HUES6 (cell line): ENCODE measurements at regions not wholly inside any gene's neighbourhood (a gene's known extent, or its start where the extent isn't known, plus 50 kb on each side); places are given as distances from the start of the nearest gene placed in this dataset.
"Not testable (repeated sequence)": the region's sequence is repeated elsewhere in the genome, so short reads cannot be mapped to it uniquely, and the experiment has no call there.

Source experiments
- H3K27ac ChIP-seq: 2 replicates; pipeline ENCODE4 v1.7.0; 2013; ENCODE audit warnings: low read depth, mild to moderate bottlenecking, low read length, inconsistent platforms
- H3K27me3 ChIP-seq: 2 replicates; pipeline ENCODE4 v1.6.1; 2013; ENCODE audit warnings: low read length; ENCODE audit not compliant: control insufficient read depth, insufficient read depth
- H3K36me3 ChIP-seq: 2 replicates; pipeline ENCODE4 v1.6.1; 2013; ENCODE audit warnings: low read length; ENCODE audit not compliant: control insufficient read depth, insufficient read depth
- H3K4me1 ChIP-seq: 2 replicates; pipeline ENCODE4 v1.6.1; 2013; ENCODE audit warnings: low read length; ENCODE audit not compliant: control insufficient read depth, insufficient read depth
- H3K4me3 ChIP-seq: 2 replicates; pipeline ENCODE4 v1.5.1; 2013; ENCODE audit warnings: low read depth, low read length
- H3K9ac ChIP-seq: one replicate; pipeline ENCODE4 v1.6.1; 2013; ENCODE audit warnings: mild to moderate bottlenecking, low read length
- H3K9me3 ChIP-seq: 2 replicates; pipeline ENCODE4 v1.6.1; 2013; ENCODE audit warnings: low read depth, low read length; ENCODE audit not compliant: control insufficient read depth, insufficient read depth

DNA sequence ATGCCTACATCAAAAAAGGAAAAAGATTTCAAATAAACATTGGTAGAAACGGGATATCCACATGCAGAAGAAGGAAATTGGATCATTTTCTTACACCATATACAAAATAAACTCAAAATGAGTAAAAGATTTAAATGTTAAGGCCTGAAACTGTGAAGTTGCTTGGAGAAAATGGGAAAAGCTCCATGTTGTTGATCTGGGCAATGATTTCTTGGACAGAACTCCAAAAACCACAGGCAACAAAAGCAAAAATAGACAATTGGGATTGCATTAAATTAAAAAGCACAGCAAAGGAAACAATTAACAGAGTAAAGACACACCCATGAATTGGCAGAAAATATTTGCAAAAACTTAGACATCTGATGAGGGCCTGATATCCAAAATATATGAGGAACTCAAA is 105.2 kb upstream of the APP start:
- Histone ChIP-seq H3K4me3 (no peak overlapping the region), H3K9me3 (peaks cover 33% of the 10 kb centered on the region), H3K4me1 (peaks cover 8% of the 10 kb centered on the region), H3K27me3 (no peaks in the 10 kb centered on the region), H3K36me3 (no peaks in the 10 kb centered on the region), H3K27ac (no peak overlapping the region), H3K9ac (no peak overlapping the region)

DNA sequence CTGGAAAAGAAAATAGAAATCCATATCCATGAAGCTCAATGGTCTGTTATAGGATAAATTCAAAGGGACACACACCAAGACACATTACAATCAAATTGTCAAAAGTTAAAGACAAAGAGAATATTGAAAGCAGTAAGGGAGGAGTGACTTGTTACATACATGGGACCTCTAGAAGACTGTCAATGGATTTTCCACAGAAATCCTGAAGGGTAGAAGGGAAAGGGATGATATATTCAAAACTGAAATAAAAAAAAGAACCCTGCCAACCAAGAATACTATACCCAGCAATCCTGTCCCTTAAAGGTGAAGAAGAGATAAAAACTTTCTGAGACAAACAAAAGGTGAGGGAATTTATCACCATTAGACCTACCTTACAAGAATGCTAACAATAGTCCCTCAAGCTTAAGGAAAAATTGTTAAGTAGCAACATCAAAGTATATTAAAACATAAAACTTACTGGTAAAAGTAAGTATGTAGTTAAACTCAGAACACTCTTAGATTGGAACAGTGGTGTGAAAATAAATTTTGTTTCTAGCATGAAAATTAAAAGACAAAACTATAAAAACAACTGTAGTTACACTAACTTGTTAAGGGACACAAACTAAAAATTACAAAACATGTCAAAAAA is 103.2 kb upstream of the APP start:
- Histone ChIP-seq H3K27me3 (no peaks in the 10 kb centered on the region), H3K4me3 (no peak overlapping the region), H3K36me3 (no peaks in the 10 kb centered on the region), H3K4me1 (peaks cover 6% of the 10 kb centered on the region; the same call in 1 of the 2 replicates), H3K9me3 (peaks cover 35% of the 10 kb centered on the region), H3K27ac (no peak overlapping the region), H3K9ac (no peak overlapping the region)

DNA sequence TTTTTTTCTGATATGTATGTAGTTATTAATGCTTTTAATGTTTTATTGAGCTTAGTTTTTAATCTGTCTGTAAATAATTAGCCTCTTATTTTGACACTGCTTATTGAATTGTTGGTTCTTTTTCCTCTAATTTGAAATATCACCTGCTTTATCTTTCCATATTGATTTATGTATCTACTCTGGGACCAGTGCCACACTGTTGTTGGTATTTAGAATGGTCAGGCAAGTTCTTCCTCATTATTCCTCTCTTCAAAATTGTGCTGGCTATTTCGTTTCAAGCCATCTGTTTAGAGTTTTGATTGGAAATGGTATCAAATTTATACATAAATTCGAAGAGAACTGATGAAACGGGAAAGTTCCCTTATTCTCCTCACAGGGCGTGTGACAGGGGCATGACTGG is 96.8 kb upstream of the APP start:
- Histone ChIP-seq H3K9ac (no peak overlapping the region), H3K9me3 (peaks cover 11% of the 10 kb centered on the region; the same call in 1 of the 2 replicates), H3K27me3 (no peaks in the 10 kb centered on the region), H3K4me3 (no peak overlapping the region), H3K27ac (no peak overlapping the region), H3K36me3 (no peaks in the 10 kb centered on the region), H3K4me1 (peaks cover 6% of the 10 kb centered on the region; the same call in 1 of the 2 replicates)

DNA sequence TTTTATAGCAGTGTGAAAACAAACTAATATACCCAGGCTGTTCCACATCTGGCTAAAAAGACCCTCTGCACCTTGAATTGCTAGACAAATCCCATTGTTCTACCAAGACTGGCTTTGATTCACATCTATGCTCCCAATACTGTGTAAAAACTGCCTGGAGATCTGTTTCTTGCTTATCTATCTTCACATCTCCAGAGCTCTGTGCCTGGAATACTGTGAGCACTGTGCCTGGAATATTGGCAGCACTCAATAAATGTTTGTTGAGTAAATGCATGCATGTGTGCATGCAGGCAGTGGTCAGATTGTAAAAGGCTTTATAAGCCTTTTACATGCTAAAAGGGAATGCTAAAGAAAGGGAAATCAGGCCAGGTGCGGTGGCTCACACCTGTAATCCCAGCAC is 75.5 kb upstream of the APP start:
- Histone ChIP-seq H3K4me3 (no peak overlapping the region), H3K27ac (no peak overlapping the region), H3K9me3 (no peaks in the 10 kb centered on the region)

DNA sequence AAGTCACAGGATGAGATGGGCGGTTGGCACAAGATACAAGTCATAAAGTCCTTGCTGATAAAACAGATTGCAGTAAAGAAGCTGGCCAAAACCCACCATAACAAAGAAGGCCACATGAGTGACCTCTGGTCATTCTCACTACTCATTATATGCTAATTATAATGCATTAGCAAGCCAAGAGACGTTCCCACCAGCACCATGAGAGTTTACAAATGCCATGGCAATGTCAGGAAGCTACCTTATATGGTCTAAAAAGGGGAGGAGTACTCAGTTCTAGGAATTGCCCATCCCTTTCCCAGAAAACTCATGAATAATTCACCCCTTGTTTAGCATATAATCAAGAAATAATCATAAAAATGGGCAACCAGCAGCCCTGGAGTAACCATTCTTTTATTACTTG is 74.9 kb upstream of the APP start:
- Histone ChIP-seq H3K4me1 (peaks cover 14% of the 10 kb centered on the region; the same call in 1 of the 2 replicates), H3K4me3 (no peak overlapping the region), H3K27ac (no peak overlapping the region), H3K9ac (no peak overlapping the region), H3K9me3 (no peaks in the 10 kb centered on the region), H3K36me3 (no peaks in the 10 kb centered on the region), H3K27me3 (no peaks in the 10 kb centered on the region)

More for the DNA sequence above, 75.5 kb upstream of the APP start:
- H3K4me1 ChIP-seq = peaks cover 14% of the 10 kb centered on the region; the same call in 1 of the 2 replicates
- no peak overlapping the region for H3K9ac ChIP-seq
- H3K27me3 ChIP-seq = no peaks in the 10 kb centered on the region
- no peaks in the 10 kb centered on the region for H3K36me3 ChIP-seq

DNA sequence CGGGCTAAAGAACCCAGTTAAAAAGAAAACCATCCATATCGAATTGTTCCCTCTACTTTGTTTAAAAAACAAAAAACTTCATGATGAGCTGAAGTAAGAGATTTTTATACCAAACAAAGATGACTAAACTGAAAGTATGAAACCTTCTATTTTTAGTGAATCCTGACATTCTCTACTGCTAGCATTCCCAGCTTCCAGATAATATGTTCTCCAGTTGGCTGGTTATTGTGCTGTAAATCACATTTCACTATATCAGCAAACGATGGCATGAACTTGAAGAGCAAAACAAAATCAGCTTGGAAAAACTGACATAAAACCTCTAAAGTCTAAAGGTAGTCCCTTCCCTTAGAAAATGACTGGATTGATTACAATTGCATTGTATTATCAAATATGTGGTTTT is 68.1 kb upstream of the APP start:
- H3K27ac ChIP-seq = no peak overlapping the region

DNA sequence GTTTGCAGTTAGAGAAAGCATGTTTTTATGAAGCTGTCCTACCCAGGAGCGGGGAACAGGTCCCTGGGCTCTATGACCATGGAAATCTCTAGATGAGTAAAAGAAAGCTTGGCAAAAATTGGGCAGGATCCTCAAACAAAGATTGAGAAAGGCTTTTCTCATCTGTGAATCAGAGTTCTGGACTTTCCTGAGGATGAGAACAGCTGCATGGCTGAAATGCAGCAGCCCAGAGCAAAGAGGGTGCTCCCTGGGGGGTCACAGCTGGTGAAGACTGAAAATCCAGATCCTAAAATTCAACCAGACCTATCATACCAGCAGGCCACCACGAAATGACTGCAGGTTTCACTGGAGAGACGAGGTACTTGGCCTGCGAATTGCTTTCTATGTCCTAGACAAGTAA is 65.7 kb upstream of the APP start:
- Histone ChIP-seq H3K27ac (no peak overlapping the region; the same call in 1 of the 2 replicates), H3K9ac (peak overlapping the region; percentile 3), H3K9me3 (peaks cover 5% of the 10 kb centered on the region; the same call in 1 of the 2 replicates), H3K36me3 (no peaks in the 10 kb centered on the region; the same call in 1 of the 2 replicates), H3K4me1 (peaks cover 20% of the 10 kb centered on the region), H3K4me3 (no peak overlapping the region; the same call in 1 of the 2 replicates), H3K27me3 (no peaks in the 10 kb centered on the region)

More for the DNA sequence above, 68.1 kb upstream of the APP start:
- Histone ChIP-seq H3K27me3 (no peaks in the 10 kb centered on the region), H3K36me3 (no peaks in the 10 kb centered on the region), H3K4me3 (no peak overlapping the region), H3K4me1 (peaks cover 26% of the 10 kb centered on the region), H3K9ac (no peak overlapping the region), H3K9me3 (peaks cover 2% of the 10 kb centered on the region; the same call in 1 of the 2 replicates)

DNA sequence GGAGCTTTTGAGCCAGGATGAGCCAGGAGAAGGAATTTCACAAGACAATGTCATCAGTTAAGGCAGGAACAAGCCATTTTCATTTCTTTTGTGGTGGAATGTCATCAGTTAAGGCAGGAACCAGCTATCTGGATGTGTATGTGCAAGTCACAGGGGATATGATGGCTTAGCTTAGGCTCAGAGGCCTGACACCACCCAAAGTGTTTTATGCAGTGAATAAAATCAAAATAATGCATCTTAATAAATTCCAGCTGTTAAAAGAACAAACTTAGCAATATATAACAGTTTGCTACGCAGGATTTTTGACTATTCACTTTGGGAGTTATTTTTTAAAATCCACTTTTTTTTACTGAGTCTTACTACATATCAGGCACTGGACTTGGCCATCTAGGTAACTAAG is 62.7 kb upstream of the APP start:
- peaks cover 20% of the 10 kb centered on the region for H3K4me1 ChIP-seq
- peak overlapping the region; percentile 97; the same call in 1 of the 2 replicates for H3K27ac ChIP-seq
- peak overlapping the region; percentile 58; the same call in 1 of the 2 replicates for H3K4me3 ChIP-seq
- H3K27me3 ChIP-seq, H3K9me3 ChIP-seq: not testable (repeated sequence)
- peak overlapping the region; percentile 59 for H3K9ac ChIP-seq
- peaks cover 21% of the 10 kb centered on the region; the same call in 1 of the 2 replicates for H3K36me3 ChIP-seq

DNA sequence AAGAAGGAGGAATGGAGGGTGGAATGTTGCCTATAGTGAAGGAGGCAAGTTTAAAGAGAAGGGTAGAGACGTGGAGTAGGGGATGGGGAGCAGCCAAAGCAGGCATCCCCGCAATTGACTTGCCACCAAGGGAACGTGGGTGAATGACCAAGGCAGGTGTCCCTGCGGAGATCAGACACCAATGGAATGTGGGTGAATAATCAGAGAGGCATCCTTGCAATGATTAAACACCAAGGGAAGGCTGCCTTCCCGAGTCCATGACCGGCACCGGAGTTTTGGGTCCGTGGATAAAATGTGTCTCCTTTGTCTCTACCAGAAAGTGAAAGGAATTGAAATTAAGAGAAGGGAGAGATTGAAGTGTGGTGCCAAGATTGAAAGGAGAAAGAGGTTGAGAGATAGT is 61.9 kb upstream of the APP start:
- Histone ChIP-seq H3K4me1 (peaks cover 24% of the 10 kb centered on the region), H3K9ac (peak overlapping the region; percentile 93), H3K4me3 (peak overlapping the region; percentile 58), H3K27ac (peak overlapping the region; percentile 23; the same call in 1 of the 2 replicates), H3K36me3 (peaks cover 25% of the 10 kb centered on the region; the same call in 1 of the 2 replicates)
- H3K9me3 ChIP-seq, H3K27me3 ChIP-seq: not testable (repeated sequence)

DNA sequence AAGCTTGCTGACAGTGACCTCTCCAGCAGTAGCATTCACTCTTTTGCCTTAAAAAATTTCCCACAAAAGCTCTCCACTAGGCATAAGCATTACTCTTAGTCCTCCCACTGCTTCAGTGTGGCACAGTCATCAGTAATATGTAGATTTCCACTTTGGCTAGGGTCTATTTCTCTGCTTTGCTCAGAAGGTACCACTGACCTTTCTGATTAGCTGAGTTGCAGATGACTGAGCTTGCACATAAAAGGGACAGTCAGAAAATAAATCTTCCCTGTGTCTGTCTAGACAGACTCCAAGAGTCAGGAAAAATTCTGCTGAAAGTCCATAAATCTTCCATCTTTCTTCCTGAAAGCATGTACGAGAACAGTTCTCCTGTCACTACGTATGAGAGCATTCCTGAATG is 56.6 kb upstream of the APP start:
- Histone ChIP-seq H3K4me3 (no peak overlapping the region), H3K36me3 (peaks cover 32% of the 10 kb centered on the region; the same call in 1 of the 2 replicates), H3K27ac (peak overlapping the region; percentile 1; the same call in 1 of the 2 replicates), H3K9ac (no peak overlapping the region), H3K4me1 (peaks cover 5% of the 10 kb centered on the region; the same call in 1 of the 2 replicates), H3K9me3 (peaks cover 3% of the 10 kb centered on the region), H3K27me3 (no peaks in the 10 kb centered on the region)

DNA sequence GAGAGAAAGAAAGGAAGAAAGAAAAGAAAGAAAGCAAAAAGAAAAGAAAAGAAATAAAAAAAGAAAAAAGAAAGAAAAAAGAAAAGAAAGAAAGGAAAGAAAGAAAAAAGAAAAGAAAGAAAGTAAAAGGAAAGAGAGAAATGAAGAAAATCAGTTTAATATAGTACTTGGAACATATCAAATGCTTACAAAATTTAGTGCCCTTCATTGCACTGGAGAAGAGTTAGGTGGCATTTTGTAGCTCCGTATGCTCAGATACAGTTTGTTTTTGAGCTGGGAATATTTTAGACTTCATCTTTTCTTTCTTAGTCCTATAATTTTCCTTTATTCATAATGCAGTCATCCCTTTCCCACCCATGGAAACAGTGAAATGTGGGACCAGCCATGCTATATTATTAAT is 56.2 kb upstream of the APP start:
- Histone ChIP-seq H3K9me3 (no peaks in the 10 kb centered on the region; the same call in 1 of the 2 replicates), H3K4me3 (no peak overlapping the region), H3K9ac (no peak overlapping the region), H3K27me3 (no peaks in the 10 kb centered on the region), H3K27ac (no peak overlapping the region), H3K36me3 (peaks cover 32% of the 10 kb centered on the region; the same call in 1 of the 2 replicates), H3K4me1 (peaks cover 5% of the 10 kb centered on the region; the same call in 1 of the 2 replicates)
